ENCODE measurements at regions not wholly inside any gene's neighbourhood (a gene's known extent, or its start where the extent isn't known, plus 50 kb on each side); places are given as distances from the start of the nearest gene placed in this dataset.

DNA sequence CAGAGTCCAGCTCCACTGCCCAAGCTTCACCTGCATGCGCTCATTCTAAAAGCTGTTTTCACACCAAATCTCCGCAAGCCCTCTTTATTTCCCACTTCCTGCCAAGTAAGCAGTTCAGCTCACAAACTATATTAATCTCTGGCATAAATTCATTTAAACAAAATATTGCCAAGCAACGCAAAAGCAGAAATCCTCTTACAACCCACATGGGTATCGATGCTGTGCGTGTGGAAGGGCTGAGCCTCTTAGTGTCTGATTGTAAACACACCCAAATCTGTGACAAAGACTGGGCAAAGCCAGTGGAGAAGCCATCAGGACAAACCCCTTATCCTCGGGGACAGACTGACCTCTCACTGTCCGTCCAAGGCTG, 124.3 kb upstream of the ATP2B2 start:
- no peak for TF ChIP-seq CTCF (IDR thresholded peaks at IDR 0.05; ENCODE audit: low read depth, low read length, missing control alignments)
- DNase-seq (ENCODE audit: extremely low read depth, low read depth): no peak

GRCh38 chr3:10631224-10631623, 125.8 kb upstream of the ATP2B2 start:
- DNase-seq (ENCODE audit: extremely low read depth, low read depth): no peak
- H3K4me3 ChIP-seq (replicated peaks; ENCODE audit: low read depth, low read length): no peak overlapping the region
- no peak for TF ChIP-seq CTCF (IDR thresholded peaks at IDR 0.05; ENCODE audit: low read depth, low read length, missing control alignments)

More for the DNA sequence above, 124.3 kb upstream of the ATP2B2 start:
- no peak overlapping the region for H3K4me3 ChIP-seq (replicated peaks; ENCODE audit: low read depth, low read length)

DNA sequence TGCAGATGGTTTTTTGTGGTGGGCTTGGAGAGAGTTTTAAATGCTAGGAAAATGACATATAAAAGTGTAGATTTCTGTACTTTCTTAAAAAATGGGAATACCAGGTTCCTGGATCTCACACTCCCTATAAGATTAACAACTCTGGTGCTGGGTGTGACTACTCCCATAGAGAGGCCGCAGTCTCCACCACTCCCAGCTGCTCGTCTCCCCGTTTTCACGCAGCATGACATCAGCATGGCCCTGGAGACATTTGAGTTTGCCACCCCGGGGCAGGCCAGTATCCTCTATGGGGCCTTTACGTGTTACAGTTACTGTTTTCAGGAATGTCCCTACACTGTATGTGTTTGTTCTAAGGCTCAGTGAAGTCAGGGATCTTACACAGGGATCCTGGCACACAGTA, 126.7 kb upstream of the ATP2B2 start:
- H3K4me3 ChIP-seq (replicated peaks; ENCODE audit: low read depth, low read length): no peak overlapping the region
- DNase-seq (ENCODE audit: extremely low read depth, low read depth): no peak
- no peak for TF ChIP-seq CTCF (IDR thresholded peaks at IDR 0.05; ENCODE audit: low read depth, low read length, missing control alignments)

DNA sequence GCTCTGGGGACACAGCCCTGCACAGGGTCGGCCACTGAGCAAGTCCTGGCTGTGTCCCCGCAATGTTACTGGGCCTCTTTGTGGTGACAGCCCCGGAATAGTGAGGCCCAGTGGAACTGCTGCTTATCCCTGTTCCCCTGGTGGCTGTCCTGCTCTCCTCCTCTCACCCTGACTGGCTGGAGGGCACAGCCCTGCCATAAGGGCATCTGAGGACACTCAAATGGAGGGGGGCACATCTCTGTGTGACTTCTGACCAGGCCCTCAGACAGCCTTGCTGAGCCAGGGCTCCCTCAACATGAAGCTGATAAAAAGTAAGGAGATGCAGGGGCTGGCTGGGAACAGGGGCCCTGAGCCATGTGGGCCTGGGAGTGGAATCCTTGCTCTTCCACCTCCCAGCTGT, 127.4 kb upstream of the ATP2B2 start:
- H3K4me3 ChIP-seq (replicated peaks; ENCODE audit: low read depth, low read length): no peak overlapping the region
- no peak for TF ChIP-seq CTCF (IDR thresholded peaks at IDR 0.05; ENCODE audit: low read depth, low read length, missing control alignments)
- no peak for DNase-seq (ENCODE audit: extremely low read depth, low read depth)

DNA sequence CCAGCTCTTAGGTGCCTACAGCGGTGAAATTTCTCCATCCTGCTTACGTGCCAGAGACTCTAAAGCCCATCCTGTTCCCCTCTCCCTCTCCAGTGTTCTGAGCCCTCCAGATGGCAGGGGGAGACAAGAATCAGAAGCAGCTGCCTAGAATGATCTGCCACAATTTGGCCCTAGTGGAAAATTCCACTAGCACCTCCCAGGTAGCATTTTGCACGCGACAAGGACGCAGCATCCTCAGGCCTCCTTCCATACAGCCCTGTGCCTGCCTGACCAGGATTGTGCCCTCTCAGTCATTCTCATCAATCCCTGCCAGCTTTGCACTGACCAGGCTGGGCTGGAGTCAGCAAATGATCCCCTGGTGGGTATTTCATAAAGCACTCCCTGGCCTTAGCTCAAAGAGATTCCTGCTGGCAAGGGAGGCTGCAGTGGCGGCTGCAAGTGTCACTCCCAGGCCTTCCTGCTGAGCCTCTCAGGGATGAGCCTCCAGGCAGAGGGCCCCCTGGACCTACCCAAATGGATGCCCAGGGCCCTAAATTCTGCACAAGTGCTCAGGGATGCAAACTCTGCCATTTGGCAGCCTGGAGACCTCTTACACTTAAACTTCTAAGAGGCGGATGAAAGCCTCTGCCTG, 130.2 kb upstream of the ATP2B2 start:
- TF ChIP-seq CTCF (IDR thresholded peaks at IDR 0.05; ENCODE audit: low read depth, low read length, missing control alignments): no peak
- no peak overlapping the region for H3K4me3 ChIP-seq (replicated peaks; ENCODE audit: low read depth, low read length)
- no peak for DNase-seq (ENCODE audit: extremely low read depth, low read depth)

DNA sequence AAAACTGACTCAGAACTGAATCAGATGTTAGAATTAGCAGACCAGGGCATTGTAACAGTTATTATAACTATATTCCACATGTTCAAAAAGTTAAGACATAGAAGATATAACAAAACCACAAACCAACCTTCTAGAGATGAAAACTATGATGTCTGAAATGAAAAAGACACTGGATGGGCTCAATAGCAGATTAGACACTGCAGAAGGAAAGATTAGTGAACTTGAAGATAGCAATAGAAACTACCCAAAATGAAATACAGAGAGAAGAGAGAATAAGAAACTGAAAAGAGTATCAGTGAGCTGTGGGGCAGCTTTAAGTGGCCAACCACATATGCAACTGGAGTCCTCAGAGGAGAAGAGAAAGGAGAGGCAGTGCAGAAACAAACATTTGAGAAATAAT, 132.0 kb upstream of the ATP2B2 start:
- H3K4me3 ChIP-seq (replicated peaks; ENCODE audit: low read depth, low read length): no peak overlapping the region
- no peak for TF ChIP-seq CTCF (IDR thresholded peaks at IDR 0.05; ENCODE audit: low read depth, low read length, missing control alignments)
- no peak for DNase-seq (ENCODE audit: extremely low read depth, low read depth)

DNA sequence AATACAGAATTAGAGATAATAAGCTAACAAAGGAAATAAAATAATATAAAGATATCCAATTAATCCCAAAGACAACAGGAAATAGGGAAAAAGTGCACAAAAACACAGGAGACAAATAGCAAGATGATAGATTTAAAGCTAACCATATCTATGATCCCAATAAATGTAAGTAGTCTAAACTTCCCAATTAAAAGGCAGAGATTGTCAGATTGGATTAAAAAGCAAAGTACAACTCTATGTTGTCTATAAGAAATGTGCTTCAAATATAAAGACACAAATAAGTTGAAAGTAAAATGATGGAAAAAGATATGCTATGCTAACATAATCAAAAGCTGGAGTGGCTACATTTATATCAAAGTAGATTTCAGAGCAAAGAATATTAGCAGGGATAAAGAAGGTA, 133.1 kb upstream of the ATP2B2 start:
- no peak overlapping the region for H3K4me3 ChIP-seq (replicated peaks; ENCODE audit: low read depth, low read length)
- no peak for TF ChIP-seq CTCF (IDR thresholded peaks at IDR 0.05; ENCODE audit: low read depth, low read length, missing control alignments)
- no peak for DNase-seq (ENCODE audit: extremely low read depth, low read depth)

All from HFF-Myc (cell line).